NB4 (cell line): ENCODE measurements at regions not wholly inside any gene's neighbourhood (a gene's known extent, or its start where the extent isn't known, plus 50 kb on each side); places are given as distances from the start of the nearest gene placed in this dataset.

Experiments
- CTCF ChIP-seq: IDR thresholded peaks from one replicate; pipeline ENCODE4 v1.5.1; 2012; ENCODE audit warnings: low read depth, low read length
- POLR2A ChIP-seq: IDR thresholded peaks from 2 replicates; pipeline ENCODE4 v1.6.1; 2011; ENCODE audit warnings: mild to moderate bottlenecking; ENCODE audit not compliant: insufficient read length; ENCODE audit errors: extremely low read depth

GRCh38 chr3:110405830-110406585, 665.6 kb upstream of the NECTIN3 start:
- TF ChIP-seq CTCF (no peak), POLR2A (no peak)
